Mesothelial cell of epicardium (in vitro differentiated cells): ENCODE measurements at regions not wholly inside any gene's neighbourhood (a gene's known extent, or its start where the extent isn't known, plus 50 kb on each side); places are given as distances from the start of the nearest gene placed in this dataset.

Experiments
- DNase-seq, 2 experiments: peaks; one replicate each; pipeline ENCODE4 v3.0.0; 2021; ENCODE audit warnings: low spot score in 2 of 2; ENCODE audit not compliant: unreplicated experiment in 2 of 2
- H3K27ac Mint-ChIP-seq: 2 replicates; pipeline ENCODE4 v1.8.0; 2021; ENCODE audit warnings: mixed read lengths
- H3K27me3 Mint-ChIP-seq: 2 replicates; pipeline ENCODE4 v1.8.0; 2021; ENCODE audit warnings: low read depth, mixed read lengths
- H3K36me3 Mint-ChIP-seq: 2 replicates; pipeline ENCODE4 v1.8.0; 2021; ENCODE audit warnings: mixed read lengths
- H3K4me1 Mint-ChIP-seq: 2 replicates; pipeline ENCODE4 v1.8.0; 2021; ENCODE audit warnings: mixed read lengths
- H3K4me3 Mint-ChIP-seq: 2 replicates; pipeline ENCODE4 v1.8.0; 2021; ENCODE audit warnings: mild to moderate bottlenecking, moderate library complexity, mixed read lengths
- H3K9me3 Mint-ChIP-seq: 2 replicates; pipeline ENCODE4 v1.8.0; 2021; ENCODE audit warnings: mixed read lengths
- TF ChIP-seq, protein P1 (sequence below): fragments of 200-600 bp; sonication (generic); IDR thresholded peaks from one replicate; pipeline ENCODE4 v1.5.0; 2021; ENCODE audit warnings: antibody characterized with exemption; ENCODE audit not compliant: unreplicated experiment

- Mint-ChIP-seq H3K4me1 (peaks cover 3% of the 10 kb centered on the region), H3K36me3 (no peaks in the 10 kb centered on the region), H3K4me3 (no peak overlapping the region), H3K27ac (no peak overlapping the region), H3K27me3 (no peaks in the 10 kb centered on the region), H3K9me3 (no peaks in the 10 kb centered on the region)
- DNase-seq = no peak
- TF ChIP-seq, protein P1, sequence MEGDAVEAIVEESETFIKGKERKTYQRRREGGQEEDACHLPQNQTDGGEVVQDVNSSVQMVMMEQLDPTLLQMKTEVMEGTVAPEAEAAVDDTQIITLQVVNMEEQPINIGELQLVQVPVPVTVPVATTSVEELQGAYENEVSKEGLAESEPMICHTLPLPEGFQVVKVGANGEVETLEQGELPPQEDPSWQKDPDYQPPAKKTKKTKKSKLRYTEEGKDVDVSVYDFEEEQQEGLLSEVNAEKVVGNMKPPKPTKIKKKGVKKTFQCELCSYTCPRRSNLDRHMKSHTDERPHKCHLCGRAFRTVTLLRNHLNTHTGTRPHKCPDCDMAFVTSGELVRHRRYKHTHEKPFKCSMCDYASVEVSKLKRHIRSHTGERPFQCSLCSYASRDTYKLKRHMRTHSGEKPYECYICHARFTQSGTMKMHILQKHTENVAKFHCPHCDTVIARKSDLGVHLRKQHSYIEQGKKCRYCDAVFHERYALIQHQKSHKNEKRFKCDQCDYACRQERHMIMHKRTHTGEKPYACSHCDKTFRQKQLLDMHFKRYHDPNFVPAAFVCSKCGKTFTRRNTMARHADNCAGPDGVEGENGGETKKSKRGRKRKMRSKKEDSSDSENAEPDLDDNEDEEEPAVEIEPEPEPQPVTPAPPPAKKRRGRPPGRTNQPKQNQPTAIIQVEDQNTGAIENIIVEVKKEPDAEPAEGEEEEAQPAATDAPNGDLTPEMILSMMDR = no peak
These were observed 340.7 kb upstream of the TRIB2 start for GRCh38 chr2:12376025-12376424.

DNA sequence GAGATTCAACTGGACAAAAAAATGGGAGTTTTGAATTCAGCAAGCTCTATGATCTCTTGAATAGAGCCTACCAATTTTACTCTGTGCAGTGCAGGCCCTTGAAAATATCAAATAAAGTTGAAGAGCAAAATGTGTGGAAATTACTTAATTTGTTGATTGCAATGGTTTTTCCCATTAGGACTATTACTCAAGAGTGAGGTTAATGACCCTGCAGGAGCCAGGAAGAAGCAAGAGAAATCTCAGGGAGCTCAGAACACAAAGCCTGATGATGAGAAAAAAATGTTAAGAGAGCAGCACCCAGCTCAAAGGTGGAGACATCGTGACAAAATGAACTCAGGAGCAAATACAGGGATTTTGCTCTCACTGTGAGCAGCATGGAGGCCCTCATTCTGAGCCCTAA lies 337.6 kb upstream of the TRIB2 start:
- DNase-seq = no peak
- Mint-ChIP-seq H3K9me3 (no peaks in the 10 kb centered on the region), H3K4me1 (no peaks in the 10 kb centered on the region), H3K36me3 (no peaks in the 10 kb centered on the region), H3K27me3 (no peaks in the 10 kb centered on the region), H3K27ac (no peak overlapping the region), H3K4me3 (no peak overlapping the region)
- TF ChIP-seq, protein P1 = no peak

DNA sequence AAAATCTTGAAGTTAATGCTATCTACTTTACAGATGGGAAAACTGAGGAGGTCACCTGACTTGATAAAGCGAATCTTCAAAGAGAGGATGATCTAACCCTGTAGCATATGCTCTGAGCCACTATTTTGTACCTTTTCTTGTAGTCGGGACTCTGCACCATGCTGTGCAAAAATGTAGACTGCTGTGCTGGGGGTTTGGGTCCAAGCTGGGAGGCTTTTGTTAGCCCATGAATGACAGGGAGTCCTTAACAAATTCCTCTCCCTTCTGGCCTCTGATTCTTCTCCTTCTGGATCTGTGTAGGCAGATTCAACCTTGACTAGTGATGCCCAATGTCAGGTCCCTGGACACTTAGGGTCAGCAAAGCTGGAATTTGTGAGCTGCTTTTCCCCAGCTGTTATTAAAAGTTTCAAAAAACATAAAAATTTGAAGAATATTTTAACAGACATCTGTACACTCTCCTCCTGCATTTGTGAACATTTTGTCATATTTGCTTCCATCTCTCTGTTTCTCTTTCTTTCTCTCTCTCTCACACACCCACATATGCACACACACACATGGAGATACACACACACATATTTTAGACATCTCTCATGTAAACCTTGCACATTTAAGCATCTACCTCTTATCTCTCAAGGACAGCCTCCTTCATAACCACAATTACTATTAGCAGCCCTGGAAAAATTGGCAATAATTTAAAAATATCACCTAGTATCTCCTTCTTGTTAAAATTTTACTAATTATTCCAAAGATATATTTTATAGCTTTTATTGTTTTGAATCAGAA lies 335.0 kb upstream of the TRIB2 start:
- TF ChIP-seq, protein P1 = no peak
- no peak for DNase-seq
- H3K27ac Mint-ChIP-seq = no peak overlapping the region
- no peaks in the 10 kb centered on the region for H3K36me3 Mint-ChIP-seq
- no peak overlapping the region for H3K4me3 Mint-ChIP-seq
- no peaks in the 10 kb centered on the region for H3K27me3 Mint-ChIP-seq
- peaks cover 7% of the 10 kb centered on the region for H3K9me3 Mint-ChIP-seq
- no peaks in the 10 kb centered on the region for H3K4me1 Mint-ChIP-seq

DNA sequence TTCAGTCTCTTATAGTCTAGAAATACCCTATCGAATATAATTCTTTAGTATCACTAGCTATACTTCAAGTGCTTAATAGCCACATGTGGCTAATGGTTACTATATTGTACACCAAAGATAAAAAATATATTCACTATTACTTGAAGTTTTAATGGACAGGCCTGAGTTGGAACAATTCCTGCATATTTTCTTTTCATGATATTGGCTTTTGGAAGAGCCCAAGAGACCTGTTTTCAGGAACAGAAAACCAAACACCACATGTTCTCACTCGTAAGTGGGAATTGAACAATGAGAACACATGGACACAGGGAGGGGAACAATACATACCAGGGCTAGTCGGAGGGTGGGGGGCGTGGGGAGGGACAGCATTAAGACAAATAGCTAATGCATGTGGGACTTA lies 334.4 kb upstream of the TRIB2 start:
- TF ChIP-seq, protein P1 = no peak
- Mint-ChIP-seq H3K4me1 (no peaks in the 10 kb centered on the region), H3K27me3 (no peaks in the 10 kb centered on the region), H3K36me3 (no peaks in the 10 kb centered on the region), H3K4me3 (no peak overlapping the region), H3K27ac (no peak overlapping the region), H3K9me3 (peaks cover 12% of the 10 kb centered on the region)
- DNase-seq = no peak

- H3K27ac Mint-ChIP-seq = no peak overlapping the region
- peaks cover 18% of the 10 kb centered on the region for H3K4me1 Mint-ChIP-seq
- TF ChIP-seq, protein P1 = no peak
- H3K36me3 Mint-ChIP-seq = no peaks in the 10 kb centered on the region
- H3K9me3 Mint-ChIP-seq = peaks cover 12% of the 10 kb centered on the region
- no peak overlapping the region for H3K4me3 Mint-ChIP-seq
- H3K27me3 Mint-ChIP-seq = peaks cover 3% of the 10 kb centered on the region
- DNase-seq = no peak
These were observed 327.2 kb upstream of the TRIB2 start for GRCh38 chr2:12389344-12390045.
